HuH-7 (cell line): ENCODE measurements at regions not wholly inside any gene's neighbourhood (a gene's known extent, or its start where the extent isn't known, plus 50 kb on each side); places are given as distances from the start of the nearest gene placed in this dataset.

Experiments used
- DNase-seq: peaks from one replicate; pipeline ENCODE4 v3.0.0; 2011; ENCODE audit warnings: low spot score

DNA sequence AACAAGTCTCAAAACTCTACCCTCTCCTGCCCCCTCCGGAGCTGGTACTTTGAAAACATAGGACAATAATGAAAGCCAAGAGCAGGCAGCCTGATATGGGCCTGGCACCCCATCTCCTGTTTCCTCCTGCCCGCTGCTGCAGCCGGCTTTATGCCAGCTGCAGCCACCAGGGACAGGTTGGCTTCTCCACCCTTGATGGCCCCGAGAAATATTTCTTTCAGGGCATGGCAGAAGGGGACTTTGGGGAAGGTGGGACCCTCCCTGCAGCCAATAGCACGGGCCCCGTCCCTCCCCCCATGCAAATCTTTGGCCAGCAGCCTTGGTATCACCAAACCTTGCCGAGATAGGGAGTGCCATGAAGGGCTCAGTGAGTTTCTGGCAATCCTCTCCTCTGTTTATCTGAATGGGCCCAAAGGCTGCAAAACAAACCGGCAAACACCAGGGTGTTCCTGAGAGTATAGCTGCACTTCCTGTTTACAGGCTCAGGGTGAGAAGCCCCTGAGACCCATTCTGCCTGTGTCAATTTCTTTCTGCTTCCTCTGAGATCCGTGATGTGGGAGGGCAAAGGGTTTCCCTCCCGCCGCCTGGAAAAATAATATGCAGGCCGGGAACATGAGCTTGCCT is 73.4 kb upstream of the BOD1 start:
- no peak for DNase-seq

DNA sequence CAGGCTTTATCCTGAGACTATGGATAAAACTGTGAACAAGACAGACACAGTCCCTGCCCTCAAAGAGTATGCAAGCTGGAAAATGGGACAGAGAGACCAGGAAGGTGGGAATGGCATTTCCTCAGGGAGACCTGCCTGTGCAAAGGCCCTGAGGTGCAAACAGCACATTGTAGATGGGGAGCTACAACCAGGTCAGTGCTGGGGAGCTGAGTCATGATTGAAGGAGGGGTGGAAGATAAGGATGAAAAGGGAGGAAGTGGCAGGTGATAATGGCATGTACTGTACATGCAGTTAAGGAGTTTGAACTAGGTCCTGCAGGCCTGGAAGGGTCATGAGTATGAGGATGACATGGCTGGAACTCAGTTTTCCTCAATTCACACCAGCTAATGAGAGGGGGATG is 75.5 kb upstream of the BOD1 start:
- no peak for DNase-seq

DNA sequence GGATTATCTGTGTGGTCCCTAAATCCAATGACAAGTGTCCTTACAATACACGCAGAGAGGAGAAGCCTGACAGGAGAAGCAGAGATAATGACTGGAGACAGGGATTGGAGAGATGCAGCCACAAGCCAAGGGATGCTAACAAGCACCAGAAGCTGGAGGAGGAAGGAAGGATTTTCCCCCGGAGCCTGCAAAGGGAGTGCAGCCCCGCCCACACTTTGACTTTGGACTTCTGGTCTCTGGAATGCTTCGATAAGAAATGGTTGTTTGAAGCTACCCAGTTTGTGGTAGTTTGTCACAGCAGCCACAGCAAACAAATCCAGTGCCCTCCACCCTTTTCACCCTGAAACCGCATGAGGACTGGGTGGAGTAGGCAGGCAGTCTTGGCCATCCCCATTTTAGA is 77.2 kb upstream of the BOD1 start:
- DNase-seq = peak; percentile 34

DNA sequence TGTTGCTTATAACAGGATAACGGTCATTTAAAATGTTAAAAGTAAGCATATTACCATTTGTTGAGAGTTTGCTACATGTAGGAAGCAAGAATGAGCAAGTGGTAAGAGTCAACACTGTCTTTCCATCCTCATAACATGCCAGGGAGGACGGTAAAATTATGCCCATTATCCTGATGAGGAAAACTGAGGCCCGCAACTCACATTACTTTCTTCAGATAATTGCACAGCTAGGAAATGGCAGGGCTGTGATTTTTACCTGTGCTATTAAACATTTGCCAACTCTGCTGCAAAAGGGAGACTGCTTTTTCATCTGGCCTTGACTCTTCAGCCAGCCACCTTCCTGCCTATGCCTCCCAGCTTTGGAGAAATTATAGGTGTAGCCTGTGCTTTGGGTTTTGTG is 79.8 kb upstream of the BOD1 start:
- DNase-seq = no peak

DNA sequence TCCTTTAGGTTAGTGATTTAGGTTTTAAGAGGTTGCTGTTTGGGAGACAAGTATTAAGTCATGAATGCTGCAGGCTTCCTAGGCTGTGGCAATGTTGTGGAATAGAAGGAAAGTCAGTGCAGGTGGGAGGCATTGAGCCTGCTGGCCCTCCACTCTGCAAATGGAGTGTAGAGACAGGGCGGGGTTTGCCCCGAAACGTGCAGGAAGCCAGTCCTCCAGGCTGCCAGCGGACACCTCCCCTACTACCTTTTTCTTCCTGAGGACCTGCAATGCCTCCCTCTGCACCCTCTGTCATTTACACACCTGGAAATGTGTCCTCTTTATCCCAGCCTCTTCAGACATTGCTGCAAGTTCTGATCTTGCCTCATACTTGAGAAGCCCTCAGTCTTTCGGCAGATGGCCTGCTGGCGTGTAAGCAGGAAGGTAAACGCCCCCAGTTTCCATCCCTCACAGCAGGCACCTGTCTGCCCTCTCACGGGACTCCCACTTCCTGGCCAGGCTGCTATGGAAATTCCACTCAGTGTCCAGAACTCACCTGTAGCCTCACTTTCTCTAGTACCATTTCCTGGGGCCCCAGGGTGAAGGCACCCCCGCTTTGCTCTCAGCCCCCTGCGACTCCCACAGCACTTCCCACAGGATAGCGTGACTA is 81.6 kb upstream of the BOD1 start:
- DNase-seq = no peak

DNA sequence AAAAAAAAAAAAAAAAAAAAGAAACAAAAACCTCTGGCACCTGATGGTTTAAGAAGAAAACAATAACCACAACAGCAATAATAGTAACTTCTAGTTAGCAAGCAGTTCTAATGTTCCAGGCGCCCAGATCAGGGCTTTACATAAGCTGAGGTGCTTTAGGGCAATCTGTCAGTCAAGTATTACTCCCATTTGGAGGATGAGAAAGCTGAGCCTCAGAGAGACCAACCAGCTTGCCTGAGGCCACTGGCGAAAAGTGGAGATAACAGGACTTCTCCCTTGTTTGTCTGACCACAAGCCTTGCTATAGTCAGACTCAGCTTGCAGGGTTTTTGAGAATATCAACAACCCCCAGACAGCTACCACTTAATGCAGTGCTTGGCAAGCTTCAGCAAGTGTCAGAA is 83.5 kb upstream of the BOD1 start:
- DNase-seq = no peak

DNA sequence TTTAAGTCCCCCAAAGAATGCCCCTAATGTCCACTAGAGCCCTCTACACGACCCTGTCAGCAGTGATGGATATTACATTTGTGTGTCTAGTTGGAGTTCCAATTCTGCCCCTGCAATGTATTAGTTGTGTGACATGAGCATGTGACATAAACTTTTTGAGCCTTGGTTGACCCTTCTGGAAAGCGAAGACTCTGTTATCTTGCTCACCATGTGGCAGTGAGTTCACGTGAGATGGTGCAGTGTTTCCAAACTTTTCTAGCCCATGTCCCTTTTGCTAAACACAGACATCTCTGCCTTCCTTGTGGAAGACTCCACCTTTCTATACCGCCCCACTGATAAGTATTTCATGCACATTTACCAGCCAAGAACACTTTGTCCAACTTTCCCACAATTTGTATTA is 87.0 kb upstream of the BOD1 start:
- DNase-seq = no peak

DNA sequence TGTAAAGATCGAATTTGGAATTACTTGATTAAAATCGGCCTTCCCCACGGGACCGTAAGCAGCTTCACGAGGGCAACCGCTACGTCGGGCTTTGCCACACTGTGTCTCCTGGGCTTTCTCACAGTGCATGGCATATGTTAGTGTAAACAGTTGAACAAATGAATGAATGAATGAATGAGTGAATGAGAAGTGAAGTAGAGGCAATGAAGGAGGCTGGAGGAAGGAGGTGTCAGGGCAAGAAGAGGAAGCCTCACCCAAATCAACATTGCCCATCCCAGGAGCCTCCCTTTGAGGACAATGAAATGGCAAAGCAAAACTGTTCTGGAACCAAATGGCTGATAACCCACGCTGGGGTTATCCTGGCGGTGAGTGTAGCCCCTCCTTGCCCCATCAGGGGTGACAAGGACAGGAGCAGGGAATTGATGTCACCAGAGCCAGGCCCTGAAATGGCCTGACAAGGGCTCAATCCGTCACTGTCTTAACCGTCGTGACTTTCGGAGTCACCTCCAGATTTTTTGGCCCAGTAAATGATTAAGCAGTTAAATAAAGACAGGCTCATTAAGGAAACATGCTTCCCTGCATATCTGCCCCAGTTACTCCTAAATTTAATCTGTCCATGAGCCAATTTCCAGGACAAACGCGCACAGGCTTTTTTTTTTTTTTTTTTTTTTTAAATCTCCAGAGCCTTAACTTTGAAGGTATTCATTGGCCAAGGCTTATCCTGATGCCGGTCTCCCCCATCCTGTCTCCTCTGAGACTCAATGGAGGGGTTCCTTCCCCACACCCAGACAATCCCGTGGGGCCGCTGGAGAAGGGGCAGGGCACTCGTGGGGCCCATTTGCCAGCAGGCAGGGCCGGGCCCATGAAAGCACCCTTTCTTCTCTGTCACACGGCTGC is 88.4 kb upstream of the BOD1 start:
- no peak for DNase-seq

DNA sequence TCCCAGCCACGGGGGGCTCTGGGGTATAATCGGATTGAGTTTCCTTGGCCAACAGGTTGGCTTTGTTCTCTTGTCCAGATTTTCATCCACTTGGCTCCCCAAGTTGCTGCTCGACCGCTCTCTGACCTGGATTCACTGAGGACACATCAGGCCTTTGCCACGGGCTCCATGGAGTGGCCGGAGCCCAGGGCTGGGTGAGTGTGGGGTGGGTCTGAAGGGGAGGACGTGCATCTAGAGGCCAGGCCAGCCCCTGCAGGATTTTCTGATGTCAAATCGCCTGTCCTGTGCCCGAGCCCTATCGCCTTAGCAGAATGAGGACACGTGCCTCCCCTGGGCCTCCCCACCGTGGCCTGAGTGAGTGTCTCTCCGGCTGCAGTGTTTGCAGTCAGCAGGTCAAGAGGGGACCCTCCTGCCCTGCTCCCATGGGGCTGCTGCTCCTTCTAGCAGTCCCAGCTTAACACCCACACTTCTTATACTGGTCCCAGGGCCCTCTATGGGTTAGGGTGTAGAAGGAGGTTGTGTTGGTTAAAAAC is 89.1 kb upstream of the BOD1 start:
- DNase-seq = no peak

DNA sequence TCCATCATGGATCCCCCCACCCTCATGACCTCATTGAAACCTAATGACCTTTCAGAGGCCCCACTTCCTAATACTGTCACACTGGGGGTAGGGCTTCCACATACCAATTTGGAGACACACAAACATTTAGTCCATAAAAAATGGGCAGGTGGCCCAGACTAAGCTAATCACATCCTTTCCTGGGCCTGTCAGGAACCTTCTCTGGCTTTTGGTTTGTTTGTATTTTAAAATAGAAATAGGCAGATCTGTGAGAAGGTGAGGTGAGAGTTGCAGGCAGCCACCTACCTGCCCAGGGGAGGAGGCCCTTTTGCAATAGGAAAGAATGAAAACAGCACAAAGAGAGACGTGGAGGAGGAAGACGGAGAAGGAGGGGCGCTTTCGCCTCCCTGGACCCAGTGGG is 90.2 kb upstream of the BOD1 start:
- DNase-seq = no peak

DNA sequence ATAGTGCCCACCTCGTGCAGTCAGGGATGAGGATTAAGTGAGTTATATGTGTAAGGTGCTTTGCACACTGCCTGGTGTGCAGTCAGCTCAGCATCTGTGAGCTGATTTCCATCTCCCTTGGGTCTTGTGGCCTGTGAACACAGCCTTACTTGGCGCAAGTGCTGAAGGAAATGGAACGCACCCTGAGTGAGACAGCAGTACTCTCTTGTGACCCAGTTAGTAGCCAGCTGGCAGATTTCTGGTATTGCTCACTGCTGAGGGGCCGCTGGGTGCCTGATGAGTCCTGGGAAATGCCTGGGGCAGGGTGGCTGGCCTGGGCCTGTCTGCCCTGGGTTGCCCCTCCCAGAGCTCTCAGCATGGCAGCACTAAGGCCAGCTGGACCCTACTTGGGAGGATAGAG is 90.9 kb upstream of the BOD1 start:
- DNase-seq = no peak

DNA sequence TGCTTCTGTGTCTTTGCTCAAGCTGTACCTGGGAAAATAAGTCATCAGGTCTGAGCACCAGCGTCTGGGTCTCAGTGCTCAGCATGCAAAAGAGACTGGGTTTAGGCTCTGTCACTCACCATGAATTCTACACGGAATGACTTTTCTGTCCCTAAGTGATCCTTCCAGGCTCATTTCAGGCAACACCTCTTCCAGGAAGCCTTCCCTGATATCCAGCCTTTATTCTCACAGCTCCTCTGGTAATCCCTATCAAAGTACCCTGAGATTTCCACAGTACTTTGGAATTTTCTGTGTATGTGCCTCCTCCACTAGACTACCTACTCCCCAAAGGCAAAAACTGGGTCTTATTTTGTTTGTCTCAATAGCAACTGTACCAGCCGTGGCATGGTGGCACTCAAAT is 92.7 kb upstream of the BOD1 start:
- DNase-seq = no peak

DNA sequence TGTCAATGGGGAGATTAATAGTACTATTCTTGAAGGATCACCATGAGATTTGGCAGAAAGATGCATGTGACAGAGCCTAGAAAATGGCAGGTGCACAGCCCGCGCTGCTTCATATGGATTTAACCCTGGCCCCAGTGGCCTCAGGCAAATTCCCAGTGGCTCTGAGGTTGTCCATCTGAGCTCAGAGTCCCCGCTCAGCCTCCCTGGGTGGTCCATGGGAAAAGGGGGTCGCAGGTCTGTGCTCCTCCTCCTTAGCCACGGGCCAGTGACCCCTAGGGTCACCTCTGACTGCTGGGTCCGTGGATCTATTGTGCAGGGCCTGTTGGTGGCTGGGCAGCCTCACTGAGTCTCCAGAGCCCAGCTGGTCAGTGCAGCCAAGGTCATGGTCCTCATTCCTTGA is 93.3 kb upstream of the BOD1 start:
- DNase-seq = no peak

DNA sequence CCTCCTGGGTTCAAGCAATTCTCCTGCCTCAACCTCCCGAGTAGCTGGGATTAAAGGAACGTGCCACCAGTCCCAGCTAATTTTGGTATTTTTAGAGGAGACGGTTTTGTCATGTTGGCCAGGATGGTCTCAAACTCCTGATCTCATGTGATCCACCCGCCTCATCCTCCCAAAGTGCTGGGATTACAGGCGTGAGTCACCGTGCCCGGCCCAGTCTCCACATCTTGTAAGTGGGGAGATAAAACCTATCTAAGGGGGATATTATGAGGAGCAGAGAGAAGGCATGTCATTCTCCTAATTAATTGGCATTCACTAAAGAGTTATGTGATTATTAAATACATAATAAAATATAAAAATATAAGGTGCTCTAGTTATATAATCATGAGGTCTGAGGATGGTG is 94.1 kb upstream of the BOD1 start:
- no peak for DNase-seq

DNA sequence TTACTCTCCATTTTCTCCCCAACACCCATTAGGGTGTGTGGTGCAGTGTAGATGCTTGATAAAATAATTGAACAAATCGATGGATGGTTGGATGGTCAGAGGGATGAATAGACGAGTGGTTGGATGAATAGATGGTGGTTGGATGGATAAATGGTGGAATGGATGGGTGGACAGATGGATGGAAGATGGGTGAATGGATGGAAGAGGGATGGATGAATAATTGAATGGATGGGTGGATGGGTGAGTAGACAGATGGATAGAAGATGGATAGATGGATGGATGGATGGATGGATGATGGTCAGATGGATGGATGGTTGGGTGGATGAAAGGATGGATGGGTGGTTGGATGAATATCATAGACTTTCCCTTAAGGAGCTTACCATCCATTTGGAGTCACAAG is 95.0 kb upstream of the BOD1 start:
- no peak for DNase-seq

DNA sequence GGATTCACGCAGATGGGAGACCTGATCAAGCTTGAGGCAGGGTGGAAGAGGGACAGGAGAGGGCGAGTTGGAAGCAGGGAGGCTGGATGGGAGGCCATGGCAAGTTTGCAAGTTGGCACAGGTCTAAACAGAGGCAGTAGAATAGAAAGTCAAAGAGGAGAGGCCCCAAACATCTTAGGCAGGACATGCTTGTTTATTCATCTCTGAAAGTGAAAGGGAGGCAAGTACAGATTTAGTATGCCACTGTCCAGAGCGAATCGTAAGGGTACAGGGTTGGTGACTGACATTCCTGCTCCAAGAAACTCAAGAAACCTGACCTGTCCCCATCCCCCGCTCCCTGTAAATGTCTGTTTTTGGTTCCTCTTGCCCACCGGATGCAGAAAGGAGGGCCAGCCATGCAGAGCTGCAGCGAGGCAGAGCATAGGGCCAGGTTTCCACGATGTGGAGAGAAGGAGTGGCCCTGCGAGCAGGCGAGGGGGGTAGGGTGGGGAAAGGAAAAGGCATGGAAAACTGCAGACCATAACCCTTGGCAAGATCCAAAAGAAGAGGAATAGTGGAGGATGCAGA is 96.2 kb upstream of the BOD1 start:
- DNase-seq = no peak

DNA sequence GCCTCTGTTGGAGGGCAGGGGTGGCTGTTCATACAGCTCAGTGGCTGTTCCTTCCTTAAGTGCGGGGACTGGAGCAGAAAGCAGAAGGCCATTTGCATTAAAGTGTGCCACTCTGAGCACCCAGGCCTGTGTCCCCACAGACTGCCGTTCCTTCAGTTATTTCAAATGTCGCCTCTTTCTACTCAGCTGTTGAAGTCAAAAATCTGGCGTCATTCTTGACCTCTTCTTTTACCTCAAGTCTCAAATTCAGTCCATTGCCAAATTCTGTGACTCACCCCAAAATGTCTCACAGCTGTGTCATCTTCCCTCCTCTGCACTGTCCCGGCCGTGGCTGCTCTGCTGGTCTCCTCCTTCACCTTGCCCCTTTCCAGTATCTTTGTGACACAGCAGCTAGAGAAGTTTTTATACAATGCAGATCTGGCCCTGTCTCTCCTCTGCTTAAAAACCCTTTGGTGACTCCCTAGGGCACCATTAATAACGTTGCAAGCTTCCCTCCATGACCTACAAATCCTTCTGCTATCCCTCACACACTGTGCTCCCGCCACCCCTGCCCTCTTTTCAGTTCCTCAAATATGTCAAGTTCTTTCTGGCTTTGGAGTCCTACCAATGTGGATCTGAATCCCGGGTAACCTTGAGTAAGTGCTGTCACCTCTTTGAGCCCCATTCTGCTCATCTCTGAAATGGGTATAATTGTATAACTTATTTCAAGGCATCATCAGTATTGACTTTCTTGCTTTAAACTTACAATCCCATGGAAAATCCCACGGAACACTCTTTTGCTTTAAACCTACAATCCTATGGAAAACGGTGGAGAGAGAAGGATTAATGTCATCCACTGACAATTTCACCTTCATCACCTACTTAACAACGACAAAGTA is 98.3 kb upstream of the BOD1 start:
- no peak for DNase-seq

DNA sequence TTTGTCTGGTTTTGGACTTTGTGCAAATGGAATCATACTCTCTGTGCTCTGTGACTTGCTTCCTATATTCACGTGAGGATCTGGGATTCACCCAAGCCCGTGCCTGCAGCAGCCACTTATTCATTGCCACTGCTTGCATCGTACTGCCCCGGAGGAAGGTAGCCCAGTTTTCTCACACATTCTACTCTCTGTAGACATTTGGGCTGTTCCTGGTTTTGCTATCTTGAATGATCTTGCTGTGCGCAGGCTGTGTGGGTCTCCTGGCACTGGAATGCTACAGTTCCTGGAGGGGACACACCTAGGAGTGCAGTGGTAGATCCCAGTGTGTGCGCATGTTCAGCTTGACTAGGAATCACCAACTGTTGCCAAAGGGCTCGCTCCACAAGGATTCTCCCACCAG is 99.2 kb upstream of the BOD1 start:
- DNase-seq = no peak

DNA sequence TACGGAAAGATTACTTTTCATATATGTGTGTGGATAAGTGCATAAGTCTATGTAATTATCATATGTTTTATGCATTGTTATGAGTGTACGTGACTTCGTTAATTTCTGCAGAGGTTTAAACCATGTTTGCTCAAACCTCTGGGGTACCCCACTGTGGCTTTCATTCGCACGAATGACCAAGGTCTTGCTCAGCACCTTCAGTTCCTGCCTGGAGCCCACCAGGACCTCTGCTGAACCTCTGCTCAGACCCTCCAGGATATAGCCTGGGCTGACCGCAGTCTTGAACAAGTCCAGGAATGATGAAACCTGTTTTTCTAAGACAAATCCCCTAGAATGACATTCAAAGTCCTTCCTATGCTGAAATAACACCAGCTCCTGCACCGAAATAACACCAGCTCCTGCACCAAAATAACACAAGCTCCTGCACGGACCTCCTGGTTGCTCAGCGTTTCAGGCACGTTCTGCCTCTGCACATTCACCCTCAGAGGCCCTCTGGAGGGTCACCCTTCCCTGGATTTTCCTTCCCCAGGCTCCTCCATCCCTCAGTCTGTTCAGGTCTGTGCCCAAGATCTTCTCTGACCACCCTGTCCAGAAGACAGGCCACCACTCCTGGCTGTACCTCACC is 99.7 kb upstream of the BOD1 start:
- DNase-seq = no peak

DNA sequence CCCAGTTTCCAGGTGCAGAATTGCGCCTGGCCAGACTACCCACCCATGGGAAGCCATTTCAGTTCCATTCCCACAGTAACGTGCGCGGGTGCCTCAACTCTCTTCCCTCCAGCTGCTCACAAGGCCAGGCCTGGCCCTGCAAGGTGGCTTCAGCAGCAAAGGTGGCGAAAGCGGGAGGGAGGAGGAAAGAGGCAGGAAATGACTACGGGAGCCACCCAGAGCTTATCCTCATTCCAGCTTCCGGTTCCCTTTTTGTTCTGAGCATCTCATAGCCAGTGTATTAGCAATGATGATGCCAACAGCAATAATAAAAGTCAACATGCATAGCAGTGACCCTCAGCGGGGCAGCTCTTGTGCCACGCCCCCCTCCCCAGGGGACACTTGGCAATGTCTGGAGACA is 101.5 kb upstream of the BOD1 start:
- no peak for DNase-seq

DNA sequence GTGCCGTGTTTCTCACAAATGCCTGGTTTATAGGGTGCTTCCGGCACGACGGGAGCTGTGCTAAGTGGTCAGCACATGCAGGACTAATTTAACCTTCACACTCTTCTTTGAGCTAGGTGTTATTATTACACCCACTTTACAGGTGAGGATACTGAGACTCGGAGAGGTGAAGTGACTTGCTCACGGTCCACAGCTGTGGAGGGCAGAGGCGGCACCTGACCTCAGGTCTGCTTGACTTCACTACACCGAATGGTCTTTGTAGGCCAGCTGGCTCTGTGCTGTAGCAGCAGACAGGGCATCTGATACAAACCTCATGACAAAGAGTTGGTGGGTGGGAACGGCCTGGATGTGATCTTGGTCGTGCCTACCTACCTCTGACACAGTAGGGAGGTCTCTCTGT is 102.0 kb upstream of the BOD1 start:
- no peak for DNase-seq
